ENCODE measurements at regions not wholly inside any gene's neighbourhood (a gene's known extent, or its start where the extent isn't known, plus 50 kb on each side); places are given as distances from the start of the nearest gene placed in this dataset.

- intact Hi-C loops (cut with DNase I), result no loop called here
- DNase-seq, result no peak
Measured at GRCh38 chr4:146033149-146033548, 94.5 kb upstream of the ZNF827 start.

- no peak for DNase-seq
- intact Hi-C loops (cut with DNase I), result no loop called here
Measured at GRCh38 chr4:146032234-146032860, 93.7 kb upstream of the ZNF827 start.

DNA sequence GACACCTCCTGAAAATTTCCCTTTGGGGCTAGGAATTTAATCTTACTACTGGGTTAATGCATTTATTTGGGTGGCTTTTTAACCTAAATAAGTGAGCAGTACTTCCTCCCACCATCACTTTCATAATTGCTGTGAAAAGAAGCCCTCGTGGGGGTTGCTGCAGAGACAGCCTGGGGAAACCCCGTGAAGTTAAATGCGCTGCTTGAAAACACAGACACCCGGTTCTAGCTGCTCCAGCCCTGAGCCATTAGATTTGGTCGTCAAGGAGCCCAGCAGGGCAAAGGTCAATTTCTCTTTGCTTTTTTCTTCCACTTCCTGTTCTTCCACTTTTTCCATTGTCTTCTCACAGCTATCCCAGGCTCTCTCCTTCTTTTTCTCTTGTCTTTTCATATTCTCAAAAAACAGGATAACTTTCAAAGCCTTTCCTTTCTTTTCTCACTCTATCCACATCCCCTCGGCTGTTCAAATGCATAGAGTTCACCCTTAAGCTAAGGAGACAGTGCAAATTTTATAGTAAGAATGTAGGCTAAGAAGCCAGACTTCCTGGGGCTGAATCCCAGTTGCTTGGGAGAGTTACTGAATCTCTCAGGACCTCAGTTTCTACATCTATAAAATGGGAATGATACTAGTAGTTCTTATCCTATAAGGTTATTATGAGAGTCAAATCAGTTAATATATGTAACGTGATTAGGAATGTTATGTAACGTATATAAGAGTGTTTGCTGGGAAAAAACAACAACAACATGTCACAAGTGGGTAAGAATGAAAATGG lies 91.5 kb upstream of the ZNF827 start:
- intact Hi-C loops (cut with DNase I), result no loop called here
- peak in 4 of 42 donors; percentile 3 to 14 (median 4) for DNase-seq

GRCh38 chr4:146029147-146029546 lies 90.5 kb upstream of the ZNF827 start:
- intact Hi-C loops (cut with DNase I), result no loop called here
- no peak for DNase-seq

DNA sequence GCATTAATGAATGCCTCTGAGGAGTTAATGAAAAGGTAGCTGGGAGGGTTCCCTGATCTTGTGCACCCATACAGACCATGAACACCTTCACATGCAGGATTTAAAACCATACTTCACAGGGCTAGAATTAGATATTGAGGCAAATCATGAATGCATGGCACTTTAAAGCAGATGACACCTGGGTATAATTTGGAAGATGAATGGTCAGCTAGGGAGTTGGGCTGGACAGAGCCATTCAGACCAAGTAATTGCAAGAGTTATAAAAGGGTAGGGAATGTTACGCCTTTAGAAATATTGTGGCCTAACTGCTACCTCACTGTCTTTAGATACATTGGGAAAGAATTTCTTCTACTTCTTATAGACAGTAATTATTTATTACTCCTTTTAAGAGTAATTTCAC lies 89.1 kb upstream of the ZNF827 start:
- intact Hi-C loops (cut with DNase I), result no loop called here
- DNase-seq, result no peak

DNA sequence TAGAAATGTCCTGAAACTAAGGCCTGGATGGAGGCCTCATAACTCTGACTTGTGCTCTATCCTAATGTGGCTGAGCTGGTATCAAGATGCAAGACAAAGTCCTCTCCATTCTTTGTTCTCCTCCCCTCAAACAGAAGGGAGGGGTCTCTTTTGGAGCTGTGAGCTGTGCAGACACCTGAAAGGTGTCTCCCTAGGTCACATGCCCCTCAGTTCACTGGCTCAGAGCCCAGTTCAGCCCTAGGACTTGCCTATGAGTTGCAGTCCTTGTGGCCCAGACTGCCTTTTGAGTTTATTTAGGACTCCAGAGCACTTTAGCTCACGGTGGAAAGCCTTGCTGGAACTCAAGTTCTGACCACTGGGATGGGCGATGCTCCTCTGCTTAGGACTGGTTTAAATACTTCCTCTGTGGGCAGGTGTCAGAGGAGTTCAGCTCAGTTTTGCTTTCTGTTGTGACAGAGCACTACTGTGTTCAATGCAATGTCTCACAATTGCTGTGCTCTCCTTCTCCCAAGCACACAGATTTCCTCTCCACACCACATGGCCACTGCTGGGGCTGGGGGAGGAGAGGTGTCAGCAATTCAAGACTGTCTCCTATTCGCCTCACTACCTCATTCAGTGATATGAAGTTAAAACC lies 84.8 kb upstream of the ZNF827 start:
- DNase-seq, result no peak
- intact Hi-C loops (cut with DNase I), result no loop called here

GRCh38 chr4:146022541-146022940 lies 83.9 kb upstream of the ZNF827 start:
- intact Hi-C loops (cut with DNase I), result no loop called here
- DNase-seq, result no peak

- DNase-seq, result no peak
- intact Hi-C loops (cut with DNase I), result no loop called here
Measured at GRCh38 chr4:146018247-146018646, 79.6 kb upstream of the ZNF827 start.

GRCh38 chr4:146004730-146005129 lies 66.1 kb upstream of the ZNF827 start:
- no peak for DNase-seq
- intact Hi-C loops (cut with DNase I), result no loop called here

GRCh38 chr4:145988628-145989027 lies 50.0 kb upstream of the ZNF827 start:
- intact Hi-C loops (cut with DNase I), result no loop called here
- DNase-seq, result no peak
